ENCODE measurements at regions not wholly inside any gene's neighbourhood (a gene's known extent, or its start where the extent isn't known, plus 50 kb on each side); places are given as distances from the start of the nearest gene placed in this dataset.

DNA sequence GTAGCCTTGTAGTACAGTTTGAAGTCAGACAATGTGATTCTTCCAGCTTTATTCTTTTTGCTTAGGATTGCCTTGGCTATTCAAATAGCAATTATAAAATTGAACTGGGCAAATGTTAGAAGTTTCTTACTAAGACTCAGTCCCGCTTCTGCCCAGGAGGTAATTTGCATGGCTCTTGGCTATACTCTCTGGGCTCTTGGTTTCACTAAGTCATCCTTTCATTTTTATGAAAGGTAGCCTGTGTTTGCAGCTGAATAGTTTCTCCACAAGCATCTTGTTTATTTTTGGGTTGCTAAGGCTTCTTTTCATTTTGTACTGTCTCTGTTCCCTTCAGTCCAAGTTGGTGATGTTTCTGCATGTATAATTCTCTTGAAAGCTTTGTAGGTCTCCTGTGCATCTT, 340.6 kb downstream of the SH2D4B start:
- TF ChIP-seq POLR2AphosphoS5 (IDR thresholded peaks at IDR 0.05; ENCODE audit: borderline replicate concordance, low read depth, low read length) (no peak), EZH2 (IDR thresholded peaks at IDR 0.05) (no peak)
